ENCODE measurements at regions not wholly inside any gene's neighbourhood (a gene's known extent, or its start where the extent isn't known, plus 50 kb on each side); places are given as distances from the start of the nearest gene placed in this dataset.

DNA sequence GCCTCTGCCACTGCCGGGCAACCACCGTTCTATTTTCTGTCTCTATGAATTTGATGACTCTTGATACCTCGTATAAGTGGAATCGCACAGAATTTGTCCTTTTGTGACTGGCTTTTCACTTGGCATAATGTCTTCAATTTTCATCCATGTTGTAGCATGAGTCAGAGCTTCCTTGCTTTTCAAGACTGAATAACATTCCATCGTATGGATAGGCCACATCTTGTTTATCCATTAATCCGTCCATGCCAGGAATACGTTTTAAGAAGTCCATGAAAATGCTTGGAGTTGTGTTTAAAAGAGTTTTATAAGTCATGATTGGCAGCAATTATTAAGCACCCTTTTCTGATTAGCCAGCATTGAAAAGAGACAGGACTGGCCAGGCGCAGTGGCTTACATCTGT, 53.6 kb upstream of the CLDN10 start:
- DNase-seq (ENCODE audit: low spot score), result no peak

DNA sequence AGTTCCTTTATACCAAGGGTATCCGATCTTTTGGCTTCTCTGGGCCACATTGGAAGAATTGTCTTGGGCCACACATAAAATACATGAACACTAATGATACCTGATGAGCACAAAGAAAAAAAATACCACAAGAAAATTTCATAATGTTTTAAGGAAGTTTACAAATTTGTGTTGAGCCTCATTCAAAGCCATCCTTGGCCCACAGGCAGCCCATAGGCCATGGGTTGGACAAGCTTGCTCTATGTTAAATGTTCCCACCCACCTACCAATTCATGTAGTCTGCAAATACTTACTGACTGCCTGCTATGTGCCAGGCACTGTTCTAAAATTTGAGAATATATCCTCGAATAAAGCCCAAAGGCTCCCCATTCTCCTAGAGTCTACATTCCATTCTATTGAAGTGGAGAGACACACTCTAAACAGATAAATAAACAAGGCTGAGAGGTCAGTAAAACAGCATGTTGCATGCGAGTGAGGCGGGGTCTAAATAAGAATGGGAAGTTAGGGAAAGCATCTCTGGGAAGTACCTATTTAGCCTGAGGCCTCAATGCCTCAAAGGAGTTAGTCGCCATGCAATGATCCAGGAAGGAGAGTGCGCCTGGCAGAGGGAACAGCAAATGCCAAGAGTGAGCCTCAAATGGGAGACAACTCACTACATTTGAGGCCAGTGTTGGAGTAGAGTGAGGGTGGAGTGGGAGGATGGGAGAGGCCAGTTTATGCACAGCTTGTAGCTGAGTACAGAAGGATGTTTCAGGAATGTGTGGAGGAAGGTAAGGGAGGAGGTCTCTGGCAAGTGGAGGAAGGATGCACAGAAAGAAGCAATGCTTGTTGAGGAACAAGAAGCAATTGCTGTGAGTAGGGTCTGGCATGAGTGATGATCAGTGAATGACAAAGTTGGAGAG, 52.5 kb upstream of the CLDN10 start:
- DNase-seq (ENCODE audit: low spot score), result no peak

DNA sequence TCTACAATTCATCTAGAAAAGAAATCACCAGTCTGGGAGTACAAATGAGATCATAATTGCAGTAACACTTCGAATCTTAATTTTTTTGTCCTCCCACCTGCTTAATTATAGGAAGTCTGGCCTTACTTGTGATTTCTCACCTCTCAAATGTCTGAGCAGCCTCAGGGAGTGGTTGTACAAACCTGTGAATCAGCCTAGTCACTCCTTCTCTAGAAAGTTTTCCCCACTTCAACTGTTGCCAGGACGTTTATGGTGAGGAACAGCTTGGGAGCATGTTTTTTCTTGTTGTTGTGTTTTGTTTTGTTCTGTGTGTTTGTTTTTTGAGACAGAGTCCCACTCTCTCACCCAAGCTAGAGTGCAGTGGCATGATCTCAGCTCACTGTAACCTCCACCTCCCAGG, 50.3 kb upstream of the CLDN10 start:
- no peak for DNase-seq (ENCODE audit: low spot score)

Data from kidney capillary endothelial cell (primary cell).